ENCODE measurements at regions not wholly inside any gene's neighbourhood (a gene's known extent, or its start where the extent isn't known, plus 50 kb on each side); places are given as distances from the start of the nearest gene placed in this dataset.

DNA sequence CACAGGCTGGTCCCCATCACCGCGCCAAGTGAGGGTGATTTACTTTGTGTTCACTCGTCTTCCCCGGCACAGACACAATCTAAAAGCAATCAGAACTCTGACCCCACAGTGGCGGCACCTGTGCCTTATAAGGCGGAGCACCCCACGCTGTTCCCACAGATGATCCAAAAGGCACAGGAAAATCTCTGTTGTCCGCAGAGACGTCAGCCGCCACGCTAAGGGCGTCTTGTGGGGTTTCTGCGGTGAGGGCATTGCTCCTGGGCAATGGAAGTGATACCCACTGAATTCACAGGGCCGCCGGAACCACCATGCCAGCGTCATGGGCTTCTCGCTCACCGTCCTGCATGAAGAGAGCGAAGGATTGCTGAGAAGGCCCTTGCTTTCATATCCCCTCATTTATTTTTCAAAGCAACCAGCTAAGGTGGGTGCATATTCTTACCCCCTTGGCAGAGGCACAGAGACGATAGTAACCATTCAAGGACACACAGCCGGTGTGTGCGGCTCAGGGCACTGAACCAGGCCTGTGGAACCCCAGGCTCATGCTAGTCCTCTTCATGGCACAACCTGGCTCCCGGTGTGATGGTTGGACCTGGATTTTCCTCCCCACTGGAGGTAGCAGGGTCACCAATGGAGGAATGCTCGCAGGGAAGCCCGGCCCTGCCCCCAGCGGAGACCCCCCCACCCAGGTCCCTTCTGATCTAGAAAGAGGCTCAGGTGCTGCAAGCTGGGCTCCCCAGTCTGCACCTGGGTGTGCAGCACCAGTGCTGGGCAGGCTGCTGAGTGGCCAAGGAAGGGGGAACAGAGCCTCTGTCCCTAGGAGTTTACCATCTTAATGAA is 279.0 kb downstream of the TCERG1L start:
- FAIRE-seq, result no peak
- H3K9ac ChIP-seq (ENCODE audit: control insufficient read depth, extremely low read depth, insufficient read depth, low read length), result no peak overlapping the region
- dilution Hi-C loops (cut with MboI; ENCODE audit: extremely low pct_ligation_motif_present, low sequenced_read_pairs), result no loop called here
- TF ChIP-seq, protein P1, sequence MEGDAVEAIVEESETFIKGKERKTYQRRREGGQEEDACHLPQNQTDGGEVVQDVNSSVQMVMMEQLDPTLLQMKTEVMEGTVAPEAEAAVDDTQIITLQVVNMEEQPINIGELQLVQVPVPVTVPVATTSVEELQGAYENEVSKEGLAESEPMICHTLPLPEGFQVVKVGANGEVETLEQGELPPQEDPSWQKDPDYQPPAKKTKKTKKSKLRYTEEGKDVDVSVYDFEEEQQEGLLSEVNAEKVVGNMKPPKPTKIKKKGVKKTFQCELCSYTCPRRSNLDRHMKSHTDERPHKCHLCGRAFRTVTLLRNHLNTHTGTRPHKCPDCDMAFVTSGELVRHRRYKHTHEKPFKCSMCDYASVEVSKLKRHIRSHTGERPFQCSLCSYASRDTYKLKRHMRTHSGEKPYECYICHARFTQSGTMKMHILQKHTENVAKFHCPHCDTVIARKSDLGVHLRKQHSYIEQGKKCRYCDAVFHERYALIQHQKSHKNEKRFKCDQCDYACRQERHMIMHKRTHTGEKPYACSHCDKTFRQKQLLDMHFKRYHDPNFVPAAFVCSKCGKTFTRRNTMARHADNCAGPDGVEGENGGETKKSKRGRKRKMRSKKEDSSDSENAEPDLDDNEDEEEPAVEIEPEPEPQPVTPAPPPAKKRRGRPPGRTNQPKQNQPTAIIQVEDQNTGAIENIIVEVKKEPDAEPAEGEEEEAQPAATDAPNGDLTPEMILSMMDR (optimal IDR thresholded peaks at IDR 0.05 in 1 of 3, IDR thresholded peaks at IDR 0.05 in 1 of 3, conservative IDR thresholded peaks at IDR 0.05 in 1 of 3; ENCODE audit: extremely low read depth in 1 of 3, insufficient read depth in 2 of 3, low read length in 3 of 3), result no peak
- no peak for TF ChIP-seq EZH2 (IDR thresholded peaks at IDR 0.05; ENCODE audit: low read length)
- no peaks in the 10 kb centered on the region for H3K9me1 ChIP-seq (ENCODE audit: control insufficient read depth, extremely low read depth, insufficient read depth, low read length)
- H3K4me1 ChIP-seq (ENCODE audit: control insufficient read depth, extremely low read depth, insufficient read depth, low read length), result no peaks in the 10 kb centered on the region
- no peak overlapping the region for H3K4me2 ChIP-seq (ENCODE audit: control insufficient read depth, extremely low read depth, insufficient read depth, low read depth, low read length)
- H3K9me3 ChIP-seq (ENCODE audit: control insufficient read depth, low read depth, low read length), result peaks cover 5% of the 10 kb centered on the region
- H3K27ac ChIP-seq (ENCODE audit: control insufficient read depth, insufficient read depth, low read length), result no peak overlapping the region
- no peaks in the 10 kb centered on the region for H4K20me1 ChIP-seq (ENCODE audit: control insufficient read depth, extremely low read depth, insufficient read depth, low read length)
- no peaks in the 10 kb centered on the region for H3K27me3 ChIP-seq (ENCODE audit: control insufficient read depth, extremely low read depth, insufficient read depth, low read length)
- DNase-seq (ENCODE audit: low read depth, low spot score), result no peak
- H2AFZ ChIP-seq (ENCODE audit: control insufficient read depth, low read length), result no peak overlapping the region
- no peak overlapping the region for H3K4me3 ChIP-seq (ENCODE audit: control insufficient read depth in 2 of 3, extremely low read depth in 1 of 3, insufficient read depth in 2 of 3, low read depth in 1 of 3, low read length in 3 of 3)
- H3K79me2 ChIP-seq (ENCODE audit: control insufficient read depth, insufficient read depth, low read length), result no peaks in the 10 kb centered on the region
- no peaks in the 10 kb centered on the region for H3K36me3 ChIP-seq (ENCODE audit: control insufficient read depth in 2 of 2, extremely low read depth in 1 of 2, insufficient read depth in 2 of 2, low read length in 2 of 2)

DNA sequence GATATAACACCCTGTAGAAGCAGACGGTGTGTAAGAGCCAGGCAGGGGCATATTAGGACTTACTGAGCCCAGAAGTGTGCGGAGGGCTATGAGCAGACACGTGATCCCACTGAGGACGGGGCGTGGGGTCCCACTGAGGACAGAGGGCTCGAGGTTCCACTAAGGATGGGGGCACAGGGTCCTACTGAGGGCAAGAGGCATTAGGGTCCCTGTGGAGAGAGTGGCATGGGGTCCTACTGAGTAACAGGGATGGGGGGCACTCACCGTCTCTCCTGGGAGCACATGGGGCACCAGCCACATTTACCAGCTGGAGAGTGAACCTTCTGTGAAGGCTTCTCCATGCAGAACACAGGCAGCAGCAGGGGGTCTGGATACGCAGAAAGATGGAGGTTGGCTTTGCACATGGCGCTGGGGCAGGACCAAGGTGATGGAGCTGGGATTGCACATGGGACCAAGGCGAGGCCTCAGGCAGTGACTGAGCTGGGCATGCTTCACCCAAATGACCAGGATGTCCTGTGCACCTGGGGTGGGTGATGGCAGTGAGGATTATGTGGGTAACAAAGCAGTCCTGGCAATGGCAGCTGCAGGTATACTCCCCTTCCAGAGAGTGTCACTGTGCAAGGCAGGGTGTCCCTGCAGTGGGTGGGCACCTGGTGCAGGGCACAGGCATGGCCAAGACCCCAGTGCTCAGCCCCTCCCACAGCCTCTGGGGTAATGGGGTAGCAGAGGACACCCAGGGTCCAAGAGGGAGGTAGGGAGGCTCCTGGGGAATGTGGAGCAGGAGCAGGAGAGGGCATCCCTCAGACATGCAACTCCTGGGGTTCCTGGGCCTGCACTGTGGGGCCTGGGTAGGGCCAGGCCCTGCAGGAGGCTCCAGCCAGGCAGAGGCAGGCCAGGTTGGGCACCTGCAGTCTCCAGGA is 278.1 kb downstream of the TCERG1L start:
- no peak overlapping the region for H3K27ac ChIP-seq (ENCODE audit: control insufficient read depth, insufficient read depth, low read length)
- no peak overlapping the region for H3K4me3 ChIP-seq (ENCODE audit: control insufficient read depth in 2 of 3, extremely low read depth in 1 of 3, insufficient read depth in 2 of 3, low read depth in 1 of 3, low read length in 3 of 3)
- H4K20me1 ChIP-seq (ENCODE audit: control insufficient read depth, extremely low read depth, insufficient read depth, low read length), result no peaks in the 10 kb centered on the region
- no peaks in the 10 kb centered on the region for H3K36me3 ChIP-seq (ENCODE audit: control insufficient read depth in 2 of 2, extremely low read depth in 1 of 2, insufficient read depth in 2 of 2, low read length in 2 of 2)
- no peak for DNase-seq (ENCODE audit: low read depth, low spot score)
- no peak overlapping the region for H3K9ac ChIP-seq (ENCODE audit: control insufficient read depth, extremely low read depth, insufficient read depth, low read length)
- FAIRE-seq, result no peak
- H3K9me1 ChIP-seq (ENCODE audit: control insufficient read depth, extremely low read depth, insufficient read depth, low read length), result no peaks in the 10 kb centered on the region
- H3K9me3 ChIP-seq (ENCODE audit: control insufficient read depth, low read depth, low read length), result peaks cover 7% of the 10 kb centered on the region
- no peaks in the 10 kb centered on the region for H3K4me1 ChIP-seq (ENCODE audit: control insufficient read depth, extremely low read depth, insufficient read depth, low read length)
- no peaks in the 10 kb centered on the region for H3K79me2 ChIP-seq (ENCODE audit: control insufficient read depth, insufficient read depth, low read length)
- H2AFZ ChIP-seq (ENCODE audit: control insufficient read depth, low read length), result no peak overlapping the region
- no peak for TF ChIP-seq EZH2 (IDR thresholded peaks at IDR 0.05; ENCODE audit: low read length)
- TF ChIP-seq, protein P1 (optimal IDR thresholded peaks at IDR 0.05 in 1 of 3, IDR thresholded peaks at IDR 0.05 in 1 of 3, conservative IDR thresholded peaks at IDR 0.05 in 1 of 3; ENCODE audit: extremely low read depth in 1 of 3, insufficient read depth in 2 of 3, low read length in 3 of 3), result no peak
- no peaks in the 10 kb centered on the region for H3K27me3 ChIP-seq (ENCODE audit: control insufficient read depth, extremely low read depth, insufficient read depth, low read length)
- dilution Hi-C loops (cut with MboI; ENCODE audit: extremely low pct_ligation_motif_present, low sequenced_read_pairs), result no loop called here
- no peak overlapping the region for H3K4me2 ChIP-seq (ENCODE audit: control insufficient read depth, extremely low read depth, insufficient read depth, low read depth, low read length)
